Globus pallidus (tissue), 1 donor: ENCODE measurements at regions not wholly inside any gene's neighbourhood (a gene's known extent, or its start where the extent isn't known, plus 50 kb on each side); places are given as distances from the start of the nearest gene placed in this dataset.
"Not testable (repeated sequence)": the region's sequence is repeated elsewhere in the genome, so short reads cannot be mapped to it uniquely, and the experiment has no call there.

ENCODE experiments used
- DNase-seq: peaks from one replicate; pipeline ENCODE4 v3.0.0-alpha.2; 2015; ENCODE audit warnings: low spot score

GRCh38 chr14:88929656-88930436 lies 105.4 kb downstream of the TTC8 start:
- DNase-seq = no peak

- no peak for DNase-seq
Observed at GRCh38 chr14:88931321-88932110, 107.1 kb downstream of the TTC8 start.

GRCh38 chr14:88933191-88933590 lies 108.7 kb downstream of the TTC8 start:
- no peak for DNase-seq

- no peak for DNase-seq
Observed at GRCh38 chr14:88934351-88934806, 109.9 kb downstream of the TTC8 start.

- no peak for DNase-seq
Observed at GRCh38 chr14:88935083-88935482, 110.6 kb downstream of the TTC8 start.

GRCh38 chr14:88937706-88938105 lies 113.3 kb downstream of the TTC8 start:
- no peak for DNase-seq

- no peak for DNase-seq
Observed at GRCh38 chr14:88940671-88941070, 116.2 kb downstream of the TTC8 start.

- no peak for DNase-seq
Observed at GRCh38 chr14:88941414-88941813, 117.0 kb downstream of the TTC8 start.

GRCh38 chr14:88947646-88948598 lies 123.5 kb downstream of the TTC8 start:
- DNase-seq = no peak

GRCh38 chr14:88950069-88950468 lies 125.6 kb downstream of the TTC8 start:
- no peak for DNase-seq

- no peak for DNase-seq
Observed at GRCh38 chr14:88951370-88951769, 126.9 kb downstream of the TTC8 start.

- no peak for DNase-seq
Observed at GRCh38 chr14:88952901-88953300, 128.4 kb downstream of the TTC8 start.

- DNase-seq = no peak
Observed at GRCh38 chr14:88955455-88955854, 131.0 kb downstream of the TTC8 start.

- no peak for DNase-seq
Observed at GRCh38 chr14:88960496-88960895, 136.0 kb downstream of the TTC8 start.

- no peak for DNase-seq
Observed at GRCh38 chr14:88961214-88961613, 136.8 kb downstream of the TTC8 start.

GRCh38 chr14:88962356-88962755 lies 137.9 kb downstream of the TTC8 start:
- DNase-seq = no peak

GRCh38 chr14:88967299-88967698 lies 142.8 kb downstream of the TTC8 start:
- no peak for DNase-seq

GRCh38 chr14:88975043-88975830 lies 150.8 kb downstream of the TTC8 start:
- DNase-seq = peak; percentile 10

GRCh38 chr14:88975926-88976325 lies 151.5 kb downstream of the TTC8 start:
- no peak for DNase-seq

- not testable (repeated sequence) for DNase-seq
Observed at GRCh38 chr14:88980907-88981306, 156.5 kb downstream of the TTC8 start.

GRCh38 chr14:88981948-88982347 lies 157.5 kb downstream of the TTC8 start:
- DNase-seq = no peak
